Lower leg skin (tissue), 3 donors: ENCODE measurements at regions not wholly inside any gene's neighbourhood (a gene's known extent, or its start where the extent isn't known, plus 50 kb on each side); places are given as distances from the start of the nearest gene placed in this dataset.

Source experiments
- POLR2A ChIP-seq, 2 donors: fragments of 450-650 bp; IDR thresholded peaks; one replicate each; pipeline ENCODE4 v1.6.1; 2016 to 2017; ENCODE audit warnings: antibody characterized with exemption in 2 of 2, mild to moderate bottlenecking in 1 of 2, moderate library complexity in 1 of 2
- TF ChIP-seq, protein P1 (sequence below), 3 donors: fragments of 450-650 bp; IDR thresholded peaks; one replicate each; pipeline ENCODE4 v1.5.1; 2016; ENCODE audit warnings: antibody characterized with exemption in 3 of 3, mild to moderate bottlenecking in 3 of 3, moderate library complexity in 2 of 3

DNA sequence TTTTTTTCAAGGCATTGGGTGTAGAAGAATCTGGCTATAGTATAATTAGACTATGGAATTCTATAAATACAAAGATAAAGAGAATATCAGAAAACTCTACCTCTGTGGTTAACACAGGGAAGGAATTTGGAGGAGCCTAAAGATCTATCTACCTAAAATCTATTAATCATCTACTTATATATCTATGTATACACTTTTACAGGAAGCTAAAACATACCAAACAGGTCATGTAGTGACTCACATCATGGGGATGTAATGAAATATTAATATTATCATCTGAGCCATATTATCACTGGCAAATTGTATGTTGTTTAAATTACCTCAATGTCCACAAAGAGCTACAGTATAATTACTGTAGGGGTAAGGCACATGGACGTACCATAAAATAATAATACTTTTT, 1748.2 kb downstream of the EFNA5 start:
- TF ChIP-seq, protein P1, sequence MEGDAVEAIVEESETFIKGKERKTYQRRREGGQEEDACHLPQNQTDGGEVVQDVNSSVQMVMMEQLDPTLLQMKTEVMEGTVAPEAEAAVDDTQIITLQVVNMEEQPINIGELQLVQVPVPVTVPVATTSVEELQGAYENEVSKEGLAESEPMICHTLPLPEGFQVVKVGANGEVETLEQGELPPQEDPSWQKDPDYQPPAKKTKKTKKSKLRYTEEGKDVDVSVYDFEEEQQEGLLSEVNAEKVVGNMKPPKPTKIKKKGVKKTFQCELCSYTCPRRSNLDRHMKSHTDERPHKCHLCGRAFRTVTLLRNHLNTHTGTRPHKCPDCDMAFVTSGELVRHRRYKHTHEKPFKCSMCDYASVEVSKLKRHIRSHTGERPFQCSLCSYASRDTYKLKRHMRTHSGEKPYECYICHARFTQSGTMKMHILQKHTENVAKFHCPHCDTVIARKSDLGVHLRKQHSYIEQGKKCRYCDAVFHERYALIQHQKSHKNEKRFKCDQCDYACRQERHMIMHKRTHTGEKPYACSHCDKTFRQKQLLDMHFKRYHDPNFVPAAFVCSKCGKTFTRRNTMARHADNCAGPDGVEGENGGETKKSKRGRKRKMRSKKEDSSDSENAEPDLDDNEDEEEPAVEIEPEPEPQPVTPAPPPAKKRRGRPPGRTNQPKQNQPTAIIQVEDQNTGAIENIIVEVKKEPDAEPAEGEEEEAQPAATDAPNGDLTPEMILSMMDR (IDR thresholded peaks at IDR 0.05) = no peak
- TF ChIP-seq POLR2A (IDR thresholded peaks at IDR 0.05) = no peak
